ENCODE measurements at regions not wholly inside any gene's neighbourhood (a gene's known extent, or its start where the extent isn't known, plus 50 kb on each side); places are given as distances from the start of the nearest gene placed in this dataset.

- DNase-seq (ENCODE audit: low read depth), result peak; percentile 92
- H3K4me3 ChIP-seq (ENCODE audit: low read depth, low read length), result no peak overlapping the region
Measured at GRCh38 chr17:68733241-68734176, 132.3 kb upstream of the FAM20A start.

GRCh38 chr17:68732301-68732749 lies 131.2 kb upstream of the FAM20A start:
- TF ChIP-seq CTCF (IDR thresholded peaks at IDR 0.05; ENCODE audit: insufficient read depth, low read length), result no peak
- peak; percentile 30 for DNase-seq (ENCODE audit: low read depth)

More at GRCh38 chr17:68733241-68734176, 132.3 kb upstream of the FAM20A start:
- TF ChIP-seq CTCF (IDR thresholded peaks at IDR 0.05; ENCODE audit: insufficient read depth, low read length), result no peak

GRCh38 chr17:68731465-68731864 lies 130.3 kb upstream of the FAM20A start:
- no peak overlapping the region for H3K4me3 ChIP-seq (ENCODE audit: low read depth, low read length)
- TF ChIP-seq CTCF (IDR thresholded peaks at IDR 0.05; ENCODE audit: insufficient read depth, low read length), result no peak
- no peak for DNase-seq (ENCODE audit: low read depth)

More at GRCh38 chr17:68732301-68732749, 131.2 kb upstream of the FAM20A start:
- H3K4me3 ChIP-seq (ENCODE audit: low read depth, low read length), result no peak overlapping the region

- TF ChIP-seq CTCF (IDR thresholded peaks at IDR 0.05; ENCODE audit: insufficient read depth, low read length), result no peak
- peak; percentile 78 for DNase-seq (ENCODE audit: low read depth)
- no peak overlapping the region for H3K4me3 ChIP-seq (ENCODE audit: low read depth, low read length)
Measured at GRCh38 chr17:68719431-68719830, 118.3 kb upstream of the FAM20A start.

- no peak overlapping the region for H3K4me3 ChIP-seq (ENCODE audit: low read depth, low read length)
- no peak for TF ChIP-seq CTCF (IDR thresholded peaks at IDR 0.05; ENCODE audit: insufficient read depth, low read length)
- DNase-seq (ENCODE audit: low read depth), result no peak
Measured at GRCh38 chr17:68718926-68719325, 117.8 kb upstream of the FAM20A start.

- no peak overlapping the region for H3K4me3 ChIP-seq (ENCODE audit: low read depth, low read length)
- no peak for TF ChIP-seq CTCF (IDR thresholded peaks at IDR 0.05; ENCODE audit: insufficient read depth, low read length)
- no peak for DNase-seq (ENCODE audit: low read depth)
Measured at GRCh38 chr17:68718465-68718864, 117.3 kb upstream of the FAM20A start.

Data from fibroblast of the aortic adventitia (primary cell).